MM.1S (cell line): ENCODE measurements at regions not wholly inside any gene's neighbourhood (a gene's known extent, or its start where the extent isn't known, plus 50 kb on each side); places are given as distances from the start of the nearest gene placed in this dataset.

Source experiments
- DNase-seq: peaks from one replicate; pipeline ENCODE4 v3.0.0-alpha.2; 2015
- H2AFZ ChIP-seq: fragments of 300-600 bp; sonication (generic); 2 replicates; pipeline ENCODE4 v1.6.0; 2016; ENCODE audit warnings: antibody characterized with exemption, low read length
- H3F3A ChIP-seq: fragments of 300-600 bp; sonication (generic); 2 replicates; pipeline ENCODE4 v1.6.1; 2016; ENCODE audit warnings: mild to moderate bottlenecking, antibody characterized with exemption, low read length, moderate library complexity, mixed read lengths; ENCODE audit not compliant: insufficient read depth
- H3K27ac ChIP-seq: fragments of 300-600 bp; sonication (generic); 2 replicates; pipeline ENCODE4 v1.5.1; 2016; ENCODE audit warnings: mild to moderate bottlenecking, low read length
- H3K27me3 ChIP-seq: fragments of 300-600 bp; sonication (generic); replicated peaks from 2 replicates; pipeline ENCODE4 v1.6.0; 2016; ENCODE audit warnings: low read length; ENCODE audit not compliant: insufficient read depth
- H3K36me3 ChIP-seq: fragments of 300-600 bp; sonication (generic); replicated peaks from 2 replicates; pipeline ENCODE4 v1.6.1; 2016; ENCODE audit warnings: mild to moderate bottlenecking, low read length, mixed read lengths; ENCODE audit not compliant: insufficient read depth
- H3K4me1 ChIP-seq: fragments of 300-600 bp; sonication (generic); 2 replicates; pipeline ENCODE4 v1.6.1; 2016; ENCODE audit warnings: low read length, mixed read lengths
- H3K4me2 ChIP-seq: fragments of 300-600 bp; sonication (generic); 2 replicates; pipeline ENCODE4 v1.6.0; 2016; ENCODE audit warnings: low read depth, low read length
- H3K4me3 ChIP-seq: fragments of 300-600 bp; sonication (generic); 2 replicates; pipeline ENCODE4 v1.5.1; 2016; ENCODE audit warnings: low read length, mixed read lengths
- H3K79me2 ChIP-seq: fragments of 300-600 bp; sonication (generic); 2 replicates; pipeline ENCODE4 v1.6.1; 2016; ENCODE audit warnings: mixed run types, low read length, mixed read lengths
- H3K9ac ChIP-seq: fragments of 300-600 bp; sonication (generic); 2 replicates; pipeline ENCODE4 v1.6.1; 2016; ENCODE audit warnings: low read length, mixed read lengths
- H3K9me2 ChIP-seq: fragments of 300-600 bp; sonication (generic); replicated peaks from 2 replicates; pipeline ENCODE4 v1.6.1; 2016; ENCODE audit warnings: mild to moderate bottlenecking, low read length, mixed read lengths; ENCODE audit not compliant: insufficient read depth
- H3K9me3 ChIP-seq: fragments of 300-600 bp; sonication (generic); replicated peaks from 2 replicates; pipeline ENCODE4 v1.6.1; 2016; ENCODE audit warnings: mild to moderate bottlenecking, low read length, mixed read lengths; ENCODE audit not compliant: insufficient read depth
- H4K20me1 ChIP-seq: fragments of 300-600 bp; sonication (generic); 2 replicates; pipeline ENCODE4 v1.6.1; 2016; ENCODE audit warnings: mild to moderate bottlenecking, low read length, moderate library complexity, mixed read lengths; ENCODE audit not compliant: insufficient read depth
- EZH2 ChIP-seq: fragments of 300-600 bp; sonication (generic); optimal IDR thresholded peaks from 2 replicates; pipeline ENCODE3; 2017; ENCODE audit warnings: low read depth, mild to moderate bottlenecking, antibody characterized with exemption, low read length, mixed read lengths
- EZH2phosphoT487 ChIP-seq: fragments of 300-600 bp; sonication (generic); IDR thresholded peaks from 2 replicates; pipeline ENCODE4 v1.6.1; 2018; ENCODE audit warnings: antibody characterized with exemption, low read length
- TF ChIP-seq, protein P1 (sequence below): fragments of 300-600 bp; sonication (generic); IDR thresholded peaks from 2 replicates; pipeline ENCODE4 v1.5.1; 2016; ENCODE audit warnings: antibody characterized with exemption, low read length, mixed read lengths

DNA sequence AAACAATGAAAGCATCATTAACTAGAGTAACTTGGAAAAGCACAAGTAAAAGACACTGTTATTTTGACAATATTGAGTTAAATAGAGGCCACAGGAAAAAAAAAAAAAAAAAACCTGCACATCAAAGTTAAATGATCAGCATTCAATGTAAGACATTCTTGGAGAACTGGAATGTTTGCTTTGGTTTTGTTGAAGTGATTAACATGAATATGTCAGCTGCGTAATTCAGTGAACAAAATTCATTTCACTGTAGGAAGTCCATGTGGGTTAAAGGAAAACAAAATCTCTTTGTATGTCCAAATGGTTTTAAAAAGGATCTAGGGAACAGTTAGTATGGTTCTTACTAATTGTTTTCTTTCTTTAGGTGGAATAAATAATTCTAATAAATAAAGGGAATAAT lies 252.8 kb upstream of the CNTN6 start:
- Histone ChIP-seq H3K9ac (no peak overlapping the region), H3K9me3 (no peaks in the 10 kb centered on the region), H3K9me2 (no peaks in the 10 kb centered on the region), H3F3A (no peaks in the 10 kb centered on the region), H3K79me2 (no peaks in the 10 kb centered on the region), H3K36me3 (no peaks in the 10 kb centered on the region), H3K4me2 (no peak overlapping the region), H3K4me3 (no peak overlapping the region), H3K27ac (no peak overlapping the region), H2AFZ (no peak overlapping the region), H4K20me1 (no peaks in the 10 kb centered on the region), H3K4me1 (no peaks in the 10 kb centered on the region), H3K27me3 (no peaks in the 10 kb centered on the region)
- TF ChIP-seq, protein P1, sequence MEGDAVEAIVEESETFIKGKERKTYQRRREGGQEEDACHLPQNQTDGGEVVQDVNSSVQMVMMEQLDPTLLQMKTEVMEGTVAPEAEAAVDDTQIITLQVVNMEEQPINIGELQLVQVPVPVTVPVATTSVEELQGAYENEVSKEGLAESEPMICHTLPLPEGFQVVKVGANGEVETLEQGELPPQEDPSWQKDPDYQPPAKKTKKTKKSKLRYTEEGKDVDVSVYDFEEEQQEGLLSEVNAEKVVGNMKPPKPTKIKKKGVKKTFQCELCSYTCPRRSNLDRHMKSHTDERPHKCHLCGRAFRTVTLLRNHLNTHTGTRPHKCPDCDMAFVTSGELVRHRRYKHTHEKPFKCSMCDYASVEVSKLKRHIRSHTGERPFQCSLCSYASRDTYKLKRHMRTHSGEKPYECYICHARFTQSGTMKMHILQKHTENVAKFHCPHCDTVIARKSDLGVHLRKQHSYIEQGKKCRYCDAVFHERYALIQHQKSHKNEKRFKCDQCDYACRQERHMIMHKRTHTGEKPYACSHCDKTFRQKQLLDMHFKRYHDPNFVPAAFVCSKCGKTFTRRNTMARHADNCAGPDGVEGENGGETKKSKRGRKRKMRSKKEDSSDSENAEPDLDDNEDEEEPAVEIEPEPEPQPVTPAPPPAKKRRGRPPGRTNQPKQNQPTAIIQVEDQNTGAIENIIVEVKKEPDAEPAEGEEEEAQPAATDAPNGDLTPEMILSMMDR = no peak
- no peak for TF ChIP-seq EZH2
- TF ChIP-seq EZH2phosphoT487 = no peak
- no peak for DNase-seq

DNA sequence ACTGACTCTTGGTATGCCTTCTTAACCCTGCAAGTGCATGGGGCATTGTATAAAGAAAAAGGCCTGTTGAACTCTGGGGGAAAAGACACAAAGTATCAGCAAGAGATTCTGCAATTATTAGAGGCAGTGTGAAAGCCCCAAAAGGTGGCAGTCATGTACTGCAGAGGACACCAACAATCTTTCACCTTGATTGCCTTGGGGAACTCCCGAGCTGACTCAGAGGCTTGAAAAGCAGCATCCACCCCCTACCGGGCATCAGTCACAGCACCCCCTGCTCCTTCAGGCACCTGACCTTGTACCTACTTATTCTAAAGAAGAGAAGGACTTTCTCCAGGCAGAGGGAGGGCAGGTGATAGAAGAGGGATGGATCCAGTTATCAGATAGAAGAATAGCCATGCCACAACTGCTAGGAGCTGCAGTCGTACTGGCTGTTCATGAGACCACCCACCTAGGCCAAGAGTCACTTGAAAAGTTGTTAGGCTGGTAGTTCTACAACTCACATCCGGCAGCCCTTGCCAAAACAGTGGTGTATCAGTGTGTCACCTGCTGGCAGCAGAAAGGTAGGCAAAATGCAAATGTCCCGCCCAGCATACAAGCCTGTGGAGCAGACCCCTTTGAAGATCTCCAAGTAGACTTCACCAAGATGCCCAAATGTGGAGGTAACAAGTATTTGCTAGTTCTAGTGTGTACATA lies 241.6 kb upstream of the CNTN6 start:
- Histone ChIP-seq H3K9me3 (no peaks in the 10 kb centered on the region), H3K4me1 (no peaks in the 10 kb centered on the region), H3K9me2 (no peaks in the 10 kb centered on the region), H3K4me2 (no peak overlapping the region), H3K4me3 (no peak overlapping the region), H3F3A (no peaks in the 10 kb centered on the region), H4K20me1 (no peaks in the 10 kb centered on the region), H3K9ac (no peak overlapping the region), H3K79me2 (no peaks in the 10 kb centered on the region), H2AFZ (no peak overlapping the region), H3K27ac (no peak overlapping the region), H3K36me3 (no peaks in the 10 kb centered on the region), H3K27me3 (no peaks in the 10 kb centered on the region)
- DNase-seq = peak; percentile 55
- TF ChIP-seq, protein P1 = peak; percentile 20; the same call in 1 of the 2 replicates
- no peak for TF ChIP-seq EZH2phosphoT487

DNA sequence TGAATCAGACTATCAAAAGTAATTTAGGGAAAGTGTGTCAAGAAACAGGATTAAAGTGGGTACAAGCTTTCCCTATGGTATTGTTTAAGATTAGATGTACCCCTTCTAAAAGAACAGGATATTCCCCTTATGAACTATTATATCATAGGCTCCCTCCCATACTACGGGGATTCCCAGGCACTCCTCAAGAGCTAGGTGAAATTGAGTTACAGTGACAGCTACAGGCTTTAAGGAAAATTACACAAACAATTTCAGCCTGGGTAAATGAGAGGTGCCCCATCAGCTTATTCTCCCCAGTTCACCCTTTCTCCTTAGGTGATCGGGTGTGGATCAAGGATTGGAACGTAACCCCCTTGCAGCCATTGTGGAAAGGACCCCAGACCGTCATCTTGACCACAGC lies 240.8 kb upstream of the CNTN6 start:
- H3K9me2 ChIP-seq = no peaks in the 10 kb centered on the region
- H3K4me2 ChIP-seq = no peak overlapping the region
- no peaks in the 10 kb centered on the region for H4K20me1 ChIP-seq
- H3F3A ChIP-seq = no peaks in the 10 kb centered on the region
- TF ChIP-seq, protein P1 = peak; percentile 16; the same call in 1 of the 2 replicates
- TF ChIP-seq EZH2phosphoT487 = no peak
- peak; percentile 27 for DNase-seq
- H3K36me3 ChIP-seq = no peaks in the 10 kb centered on the region
- H3K79me2 ChIP-seq = no peaks in the 10 kb centered on the region
- H3K4me1 ChIP-seq = no peaks in the 10 kb centered on the region
- no peak overlapping the region for H3K4me3 ChIP-seq
- H3K9me3 ChIP-seq = no peaks in the 10 kb centered on the region
- no peak overlapping the region for H3K9ac ChIP-seq
- H2AFZ ChIP-seq = no peak overlapping the region
- H3K27ac ChIP-seq = no peak overlapping the region
- H3K27me3 ChIP-seq = no peaks in the 10 kb centered on the region
